Nephron (organoid): ENCODE measurements at regions not wholly inside any gene's neighbourhood (a gene's known extent, or its start where the extent isn't known, plus 50 kb on each side); places are given as distances from the start of the nearest gene placed in this dataset.
"Not testable (repeated sequence)": the region's sequence is repeated elsewhere in the genome, so short reads cannot be mapped to it uniquely, and the experiment has no call there.

Experiments used
- H3K27ac Mint-ChIP-seq, 3 experiments: 2 replicates each; pipeline ENCODE4 v1.8.0; 2020; ENCODE audit warnings: mixed read lengths in 3 of 3, mild to moderate bottlenecking in 2 of 3, moderate library complexity in 1 of 3
- H3K27me3 Mint-ChIP-seq: 2 replicates; pipeline ENCODE4 v1.8.0; 2021; ENCODE audit warnings: low read depth, mild to moderate bottlenecking, moderate library complexity, mixed read lengths
- H3K36me3 Mint-ChIP-seq: 2 replicates; pipeline ENCODE4 v1.8.0; 2020; ENCODE audit warnings: low read depth, mixed read lengths
- H3K4me1 Mint-ChIP-seq: 2 replicates; pipeline ENCODE4 v1.8.0; 2020; ENCODE audit warnings: mixed read lengths
- H3K4me3 Mint-ChIP-seq, 3 experiments: 2 replicates each; pipeline ENCODE4 v1.8.0; 2020; ENCODE audit warnings: mild to moderate bottlenecking in 3 of 3, mixed read lengths in 3 of 3, moderate library complexity in 2 of 3
- H3K9me3 Mint-ChIP-seq: 2 replicates; pipeline ENCODE4 v1.8.0; 2020; ENCODE audit warnings: mixed read lengths
- CTCF ChIP-seq, 3 experiments: fragments of 200-600 bp; sonication (generic); IDR thresholded peaks; one replicate each; pipeline ENCODE4 v1.5.0; 2021; ENCODE audit warnings: antibody characterized with exemption in 3 of 3; ENCODE audit not compliant: unreplicated experiment in 3 of 3

- H3K27me3 Mint-ChIP-seq: no peaks in the 10 kb centered on the region
- peaks cover 4% of the 10 kb centered on the region for H3K9me3 Mint-ChIP-seq
- peaks cover 5% of the 10 kb centered on the region for H3K36me3 Mint-ChIP-seq
- H3K4me3 Mint-ChIP-seq: no peak overlapping the region
- TF ChIP-seq CTCF (IDR thresholded peaks at IDR 0.05; ENCODE audit: unreplicated experiment in 3 of 3): no peak
- no peak overlapping the region for H3K27ac Mint-ChIP-seq
- no peaks in the 10 kb centered on the region for H3K4me1 Mint-ChIP-seq
Measured at GRCh38 chr20:29448806-29449470, 1808.5 kb upstream of the DEFB115 start.

GRCh38 chr20:29452186-29452585 lies 1805.3 kb upstream of the DEFB115 start:
- no peak for TF ChIP-seq CTCF (IDR thresholded peaks at IDR 0.05; ENCODE audit: unreplicated experiment in 3 of 3)
- Mint-ChIP-seq H3K36me3 (peaks cover 5% of the 10 kb centered on the region), H3K27ac (no peak overlapping the region), H3K9me3 (peaks cover 17% of the 10 kb centered on the region), H3K27me3 (no peaks in the 10 kb centered on the region), H3K4me3 (no peak overlapping the region), H3K4me1 (no peaks in the 10 kb centered on the region)

GRCh38 chr20:29456987-29457693 lies 1800.3 kb upstream of the DEFB115 start:
- H3K36me3 Mint-ChIP-seq, H3K27me3 Mint-ChIP-seq, H3K27ac Mint-ChIP-seq, H3K4me1 Mint-ChIP-seq, H3K4me3 Mint-ChIP-seq: not testable (repeated sequence)
- peaks cover 24% of the 10 kb centered on the region for H3K9me3 Mint-ChIP-seq

GRCh38 chr20:29472606-29473005 lies 1784.9 kb upstream of the DEFB115 start:
- H3K27me3 Mint-ChIP-seq: no peaks in the 10 kb centered on the region
- peaks cover 10% of the 10 kb centered on the region for H3K9me3 Mint-ChIP-seq
- TF ChIP-seq CTCF (IDR thresholded peaks at IDR 0.05; ENCODE audit: unreplicated experiment in 3 of 3): no peak
- no peaks in the 10 kb centered on the region for H3K4me1 Mint-ChIP-seq
- no peaks in the 10 kb centered on the region for H3K36me3 Mint-ChIP-seq
- H3K27ac Mint-ChIP-seq: no peak overlapping the region
- H3K4me3 Mint-ChIP-seq: no peak overlapping the region

GRCh38 chr20:29492840-29493239 lies 1764.6 kb upstream of the DEFB115 start:
- H3K36me3 Mint-ChIP-seq, H3K4me3 Mint-ChIP-seq, H3K27me3 Mint-ChIP-seq, H3K4me1 Mint-ChIP-seq, H3K9me3 Mint-ChIP-seq, H3K27ac Mint-ChIP-seq: not testable (repeated sequence)

GRCh38 chr20:29496767-29497166 lies 1760.7 kb upstream of the DEFB115 start:
- H3K36me3 Mint-ChIP-seq, H3K27ac Mint-ChIP-seq, H3K4me3 Mint-ChIP-seq, H3K4me1 Mint-ChIP-seq, H3K27me3 Mint-ChIP-seq, H3K9me3 Mint-ChIP-seq: not testable (repeated sequence)

GRCh38 chr20:29497261-29497671 lies 1760.2 kb upstream of the DEFB115 start:
- Mint-ChIP-seq H3K36me3 (no peaks in the 10 kb centered on the region), H3K4me1 (no peaks in the 10 kb centered on the region), H3K4me3 (no peak overlapping the region), H3K9me3 (peaks cover 7% of the 10 kb centered on the region), H3K27ac (no peak overlapping the region), H3K27me3 (no peaks in the 10 kb centered on the region)
- TF ChIP-seq CTCF (IDR thresholded peaks at IDR 0.05; ENCODE audit: unreplicated experiment in 3 of 3): no peak

- H3K4me1 Mint-ChIP-seq, H3K27ac Mint-ChIP-seq, H3K27me3 Mint-ChIP-seq, H3K4me3 Mint-ChIP-seq, H3K36me3 Mint-ChIP-seq, H3K9me3 Mint-ChIP-seq: not testable (repeated sequence)
Measured at GRCh38 chr20:29497684-29498083, 1759.8 kb upstream of the DEFB115 start.

GRCh38 chr20:29500738-29501137 lies 1756.7 kb upstream of the DEFB115 start:
- not testable (repeated sequence) for H3K27ac Mint-ChIP-seq, H3K36me3 Mint-ChIP-seq, H3K4me1 Mint-ChIP-seq, H3K27me3 Mint-ChIP-seq, H3K9me3 Mint-ChIP-seq, H3K4me3 Mint-ChIP-seq

GRCh38 chr20:29514634-29515033 lies 1742.8 kb upstream of the DEFB115 start:
- H3K27me3 Mint-ChIP-seq, H3K4me3 Mint-ChIP-seq: not testable (repeated sequence)

GRCh38 chr20:29516847-29517246 lies 1740.6 kb upstream of the DEFB115 start:
- not testable (repeated sequence) for H3K36me3 Mint-ChIP-seq, H3K27me3 Mint-ChIP-seq, H3K4me3 Mint-ChIP-seq, H3K4me1 Mint-ChIP-seq, H3K27ac Mint-ChIP-seq
- H3K9me3 Mint-ChIP-seq: peaks cover 26% of the 10 kb centered on the region

More at GRCh38 chr20:29514634-29515033, 1742.8 kb upstream of the DEFB115 start:
- peaks cover 22% of the 10 kb centered on the region for H3K9me3 Mint-ChIP-seq
- H3K36me3 Mint-ChIP-seq, H3K27ac Mint-ChIP-seq, H3K4me1 Mint-ChIP-seq: not testable (repeated sequence)
